Ectodermal cell (in vitro differentiated cells): ENCODE measurements at regions not wholly inside any gene's neighbourhood (a gene's known extent, or its start where the extent isn't known, plus 50 kb on each side); places are given as distances from the start of the nearest gene placed in this dataset.

ENCODE experiments used
- H3K27ac ChIP-seq: 2 replicates; pipeline ENCODE4 v1.7.0; 2013; ENCODE audit warnings: mild to moderate bottlenecking, low read depth, low read length; ENCODE audit not compliant: insufficient read depth, poor library complexity, severe bottlenecking
- H3K27me3 ChIP-seq: 2 replicates; pipeline ENCODE4 v1.7.0; 2013; ENCODE audit warnings: mild to moderate bottlenecking, low read length; ENCODE audit not compliant: insufficient read depth, control insufficient read depth, poor library complexity, severe bottlenecking
- H3K36me3 ChIP-seq: one replicate; pipeline ENCODE4 v1.7.0; 2013; ENCODE audit warnings: low read length; ENCODE audit not compliant: control insufficient read depth, insufficient read depth
- H3K4me1 ChIP-seq: one replicate; pipeline ENCODE4 v1.7.0; 2013; ENCODE audit warnings: low read length; ENCODE audit not compliant: control insufficient read depth, insufficient read depth
- H3K4me3 ChIP-seq: 2 replicates; pipeline ENCODE4 v1.7.0; 2013; ENCODE audit warnings: low read depth, low read length, control low read depth; ENCODE audit not compliant: insufficient read depth
- H3K9me3 ChIP-seq: 2 replicates; pipeline ENCODE4 v1.7.0; 2013; ENCODE audit warnings: mild to moderate bottlenecking, low read length, moderate library complexity; ENCODE audit not compliant: control insufficient read depth
- WGBS, 2 experiments: methylation state at CpG; one replicate each; pipeline ENCODE4 v1.1.7; 2013; ENCODE audit warnings: missing lambda C conversion rate in 2 of 2; 5-methylcytosine and 5-hydroxymethylcytosine counted together

DNA sequence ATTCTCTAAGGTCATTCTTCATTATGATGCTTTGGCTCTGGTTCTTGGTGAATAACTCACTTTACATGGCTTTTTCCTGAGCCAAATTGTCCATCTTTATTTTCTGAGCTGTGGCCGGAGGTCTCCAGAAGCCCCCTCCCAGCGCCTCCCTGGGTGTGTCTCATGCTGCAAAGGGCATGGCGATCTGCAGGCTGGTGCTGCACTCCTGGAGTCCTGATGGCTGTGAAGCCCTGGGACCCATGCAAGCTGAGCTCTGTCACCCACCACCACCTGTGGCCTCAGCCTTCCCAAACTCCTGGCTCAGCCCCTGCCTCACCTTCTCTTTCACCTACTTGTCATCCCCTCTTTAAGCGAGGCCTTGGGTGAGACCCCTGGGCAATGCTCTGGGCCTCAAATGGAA, 96.9 kb downstream of the CEBPB start:
- H3K9me3 ChIP-seq: no peaks in the 10 kb centered on the region
- H3K36me3 ChIP-seq: no peaks in the 10 kb centered on the region
- no peak overlapping the region for H3K4me3 ChIP-seq
- H3K27ac ChIP-seq: no peak overlapping the region
- H3K27me3 ChIP-seq: no peaks in the 10 kb centered on the region
- no peaks in the 10 kb centered on the region for H3K4me1 ChIP-seq
- WGBS, 2 experiments: 88 to 96% methylated on average over 4 of the region's 4 CpGs

GRCh38 chr20:50288128-50288623, 97.5 kb downstream of the CEBPB start:
- Histone ChIP-seq H3K4me1 (no peaks in the 10 kb centered on the region), H3K27ac (no peak overlapping the region), H3K9me3 (no peaks in the 10 kb centered on the region), H3K4me3 (no peak overlapping the region), H3K27me3 (no peaks in the 10 kb centered on the region), H3K36me3 (no peaks in the 10 kb centered on the region)
- 87 to 89% methylated on average over 6 of the region's 6 CpGs for WGBS, 2 experiments

DNA sequence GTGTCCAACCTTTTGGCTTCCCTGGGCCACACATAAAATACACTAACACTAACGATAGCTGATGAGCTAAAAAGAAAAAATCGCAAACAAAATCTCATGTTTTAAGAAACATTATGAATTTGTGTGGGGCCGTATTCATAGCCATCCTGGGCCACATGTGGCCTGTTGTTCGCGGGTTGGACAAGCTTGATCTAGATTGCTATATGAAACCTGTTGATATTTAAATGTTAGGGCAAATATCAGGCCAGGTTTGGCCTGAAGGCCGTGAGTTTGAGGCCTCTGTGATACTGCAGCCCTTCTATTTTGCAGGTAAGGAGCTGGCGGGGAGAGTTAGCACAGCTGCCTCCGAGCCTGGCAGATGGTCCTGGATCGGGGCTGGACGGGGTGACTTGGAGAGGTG, 99.0 kb downstream of the CEBPB start:
- H3K4me1 ChIP-seq: no peaks in the 10 kb centered on the region
- H3K4me3 ChIP-seq: no peak overlapping the region
- 92 to 96% methylated on average over 10 of the region's 10 CpGs for WGBS, 2 experiments
- H3K27ac ChIP-seq: no peak overlapping the region
- no peaks in the 10 kb centered on the region for H3K9me3 ChIP-seq
- no peaks in the 10 kb centered on the region for H3K27me3 ChIP-seq
- no peaks in the 10 kb centered on the region for H3K36me3 ChIP-seq

- no peaks in the 10 kb centered on the region for H3K36me3 ChIP-seq
- H3K4me1 ChIP-seq: no peaks in the 10 kb centered on the region
- H3K27ac ChIP-seq: no peak overlapping the region
- no peak overlapping the region for H3K4me3 ChIP-seq
- WGBS, 2 experiments: 95% methylated on average over 9 of the region's 12 CpGs
- H3K27me3 ChIP-seq: no peaks in the 10 kb centered on the region
- no peaks in the 10 kb centered on the region for H3K9me3 ChIP-seq
These were observed 99.5 kb downstream of the CEBPB start for GRCh38 chr20:50290112-50290511.

GRCh38 chr20:50290808-50291207, 100.2 kb downstream of the CEBPB start:
- H3K4me1 ChIP-seq: no peaks in the 10 kb centered on the region

GRCh38 chr20:50291254-50292078, 100.8 kb downstream of the CEBPB start:
- Histone ChIP-seq H3K4me1 (no peaks in the 10 kb centered on the region), H3K27ac (no peak overlapping the region), H3K27me3 (no peaks in the 10 kb centered on the region), H3K4me3 (no peak overlapping the region), H3K36me3 (no peaks in the 10 kb centered on the region), H3K9me3 (no peaks in the 10 kb centered on the region)
- 88% methylated on average over 16 of the region's 16 CpGs for WGBS, 2 experiments

More at GRCh38 chr20:50290808-50291207, 100.2 kb downstream of the CEBPB start:
- Histone ChIP-seq H3K27ac (no peak overlapping the region), H3K9me3 (no peaks in the 10 kb centered on the region), H3K27me3 (no peaks in the 10 kb centered on the region), H3K4me3 (no peak overlapping the region), H3K36me3 (no peaks in the 10 kb centered on the region)
- 87 to 92% methylated on average over 5 of the region's 5 CpGs for WGBS, 2 experiments

GRCh38 chr20:50292079-50292590, 101.5 kb downstream of the CEBPB start:
- Histone ChIP-seq H3K27ac (no peak overlapping the region), H3K36me3 (no peaks in the 10 kb centered on the region), H3K9me3 (no peaks in the 10 kb centered on the region), H3K27me3 (no peaks in the 10 kb centered on the region), H3K4me3 (no peak overlapping the region), H3K4me1 (no peaks in the 10 kb centered on the region)
- 85 to 91% methylated on average over 8 of the region's 8 CpGs for WGBS, 2 experiments

DNA sequence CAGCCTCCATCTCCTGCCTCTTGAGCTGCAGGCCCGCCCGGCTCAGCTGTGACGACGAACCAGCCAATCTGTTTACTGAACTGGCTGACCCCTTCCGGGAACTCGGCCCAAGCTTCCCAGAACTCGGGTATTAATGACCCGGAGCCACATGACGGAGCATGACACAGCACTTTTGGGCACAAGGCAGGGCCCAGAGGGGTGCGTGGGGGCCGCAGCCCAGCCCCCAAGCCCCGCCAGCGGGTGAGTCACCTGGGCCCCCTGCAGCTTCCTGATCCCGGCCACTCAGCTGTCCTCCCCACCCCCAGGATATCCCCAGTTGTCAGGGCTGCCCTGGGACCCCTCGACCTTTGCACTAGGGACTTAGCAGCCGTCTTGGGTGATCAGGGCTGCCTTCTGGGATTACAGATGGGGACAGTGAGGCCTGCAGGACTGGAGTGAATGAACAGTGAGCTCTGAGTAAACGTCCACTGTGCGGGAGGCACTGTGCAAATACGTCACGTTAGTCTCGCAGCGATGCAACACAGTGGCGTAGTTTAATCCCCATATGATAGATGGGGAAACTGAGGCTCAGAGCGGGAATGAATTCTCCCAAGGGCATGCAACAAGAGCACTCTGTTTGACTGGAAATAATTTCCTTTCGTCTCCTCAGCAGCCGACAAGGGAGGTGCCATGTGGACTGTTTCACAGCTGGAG, 102.1 kb downstream of the CEBPB start:
- 73 to 74% methylated on average over 26 of the region's 26 CpGs for WGBS, 2 experiments
- Histone ChIP-seq H3K4me1 (no peaks in the 10 kb centered on the region), H3K27me3 (no peaks in the 10 kb centered on the region), H3K27ac (no peak overlapping the region), H3K4me3 (no peak overlapping the region), H3K36me3 (no peaks in the 10 kb centered on the region), H3K9me3 (no peaks in the 10 kb centered on the region)

DNA sequence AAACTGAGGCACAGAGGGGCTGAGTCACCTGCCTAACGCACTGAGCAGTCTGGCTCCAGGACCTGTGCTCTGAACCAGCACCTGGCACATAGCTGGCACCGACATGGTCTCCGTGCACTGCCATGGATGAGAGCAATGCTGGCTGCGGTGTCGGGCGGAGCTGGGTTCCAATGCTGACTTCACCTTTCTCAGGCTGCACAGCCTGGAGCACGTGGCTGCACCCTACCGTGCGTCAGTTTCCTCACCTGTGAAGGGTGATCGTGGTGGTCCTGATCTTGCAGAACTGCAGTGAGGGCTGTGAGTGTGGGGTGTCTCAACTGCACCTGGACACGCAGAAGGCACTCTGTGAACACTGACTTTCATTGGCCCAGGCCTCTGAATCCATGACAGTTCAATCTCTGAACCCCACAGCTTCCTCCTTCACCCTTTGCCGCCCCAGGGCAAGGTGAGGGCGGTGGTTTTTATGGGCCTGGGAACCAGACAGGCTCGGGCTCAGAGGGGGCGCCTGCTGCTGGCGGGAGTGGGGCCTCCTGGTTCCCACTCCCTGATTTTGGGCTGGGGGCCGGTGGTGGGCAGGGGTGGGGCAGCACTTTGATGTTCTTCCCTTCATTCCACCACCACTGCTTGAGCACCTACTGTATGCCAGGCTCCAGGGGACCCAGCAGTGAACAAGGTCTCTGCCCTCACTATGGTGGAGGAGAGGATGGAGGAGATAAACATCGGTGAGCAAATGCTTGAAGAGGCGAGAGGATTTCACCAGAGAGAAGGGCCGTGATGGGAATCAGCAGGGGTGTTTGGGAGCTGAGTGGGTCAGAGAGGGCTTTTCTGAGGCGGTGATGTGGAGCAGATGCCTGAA, 102.9 kb downstream of the CEBPB start:
- Histone ChIP-seq H3K9me3 (no peaks in the 10 kb centered on the region), H3K4me1 (no peaks in the 10 kb centered on the region), H3K27ac (no peak overlapping the region), H3K4me3 (no peak overlapping the region), H3K27me3 (no peaks in the 10 kb centered on the region), H3K36me3 (no peaks in the 10 kb centered on the region)
- WGBS, 2 experiments: 91 to 92% methylated on average over 21 of the region's 21 CpGs
